GM12873 (cell line): ENCODE measurements at regions not wholly inside any gene's neighbourhood (a gene's known extent, or its start where the extent isn't known, plus 50 kb on each side); places are given as distances from the start of the nearest gene placed in this dataset.

Experiments used
- TF ChIP-seq, protein P1 (sequence below): IDR thresholded peaks from 2 replicates; pipeline ENCODE4 v1.5.1; 2012; ENCODE audit warnings: low read depth, mild to moderate bottlenecking, moderate library complexity, low read length, control low read depth; ENCODE audit not compliant: insufficient read depth; ENCODE audit errors: missing control alignments

DNA sequence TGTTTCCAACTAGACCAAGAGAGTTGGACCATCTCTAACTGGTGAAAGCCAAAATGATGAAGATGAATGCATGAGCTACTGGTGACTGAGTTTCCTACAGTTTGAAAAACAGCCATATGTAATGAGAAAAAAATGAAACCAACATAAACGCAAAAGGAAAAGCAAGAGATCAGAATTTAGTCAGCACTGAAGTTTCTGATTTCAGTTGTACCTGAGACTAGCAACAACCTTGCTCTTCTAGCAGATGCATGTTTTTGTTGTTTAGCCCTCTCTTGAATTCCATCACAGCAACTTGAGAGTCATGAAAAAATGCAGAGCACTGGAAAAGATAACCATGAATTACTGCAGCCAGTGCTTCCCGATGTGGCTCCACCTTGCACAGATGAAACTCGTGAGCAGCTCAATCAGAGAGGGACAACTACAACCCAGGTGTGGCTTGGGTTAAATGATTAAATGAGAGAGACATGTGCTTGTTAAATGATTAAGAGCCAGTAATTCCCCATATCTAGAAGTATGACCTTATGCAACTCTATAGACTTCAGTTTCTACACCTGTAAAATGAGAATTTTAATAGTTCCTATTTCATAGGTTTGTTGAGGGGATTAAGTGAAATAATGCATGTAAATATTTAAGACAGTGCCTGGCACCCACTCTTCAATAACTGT lies 104.8 kb downstream of the ELOVL4 start:
- TF ChIP-seq, protein P1, sequence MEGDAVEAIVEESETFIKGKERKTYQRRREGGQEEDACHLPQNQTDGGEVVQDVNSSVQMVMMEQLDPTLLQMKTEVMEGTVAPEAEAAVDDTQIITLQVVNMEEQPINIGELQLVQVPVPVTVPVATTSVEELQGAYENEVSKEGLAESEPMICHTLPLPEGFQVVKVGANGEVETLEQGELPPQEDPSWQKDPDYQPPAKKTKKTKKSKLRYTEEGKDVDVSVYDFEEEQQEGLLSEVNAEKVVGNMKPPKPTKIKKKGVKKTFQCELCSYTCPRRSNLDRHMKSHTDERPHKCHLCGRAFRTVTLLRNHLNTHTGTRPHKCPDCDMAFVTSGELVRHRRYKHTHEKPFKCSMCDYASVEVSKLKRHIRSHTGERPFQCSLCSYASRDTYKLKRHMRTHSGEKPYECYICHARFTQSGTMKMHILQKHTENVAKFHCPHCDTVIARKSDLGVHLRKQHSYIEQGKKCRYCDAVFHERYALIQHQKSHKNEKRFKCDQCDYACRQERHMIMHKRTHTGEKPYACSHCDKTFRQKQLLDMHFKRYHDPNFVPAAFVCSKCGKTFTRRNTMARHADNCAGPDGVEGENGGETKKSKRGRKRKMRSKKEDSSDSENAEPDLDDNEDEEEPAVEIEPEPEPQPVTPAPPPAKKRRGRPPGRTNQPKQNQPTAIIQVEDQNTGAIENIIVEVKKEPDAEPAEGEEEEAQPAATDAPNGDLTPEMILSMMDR, result no peak

DNA sequence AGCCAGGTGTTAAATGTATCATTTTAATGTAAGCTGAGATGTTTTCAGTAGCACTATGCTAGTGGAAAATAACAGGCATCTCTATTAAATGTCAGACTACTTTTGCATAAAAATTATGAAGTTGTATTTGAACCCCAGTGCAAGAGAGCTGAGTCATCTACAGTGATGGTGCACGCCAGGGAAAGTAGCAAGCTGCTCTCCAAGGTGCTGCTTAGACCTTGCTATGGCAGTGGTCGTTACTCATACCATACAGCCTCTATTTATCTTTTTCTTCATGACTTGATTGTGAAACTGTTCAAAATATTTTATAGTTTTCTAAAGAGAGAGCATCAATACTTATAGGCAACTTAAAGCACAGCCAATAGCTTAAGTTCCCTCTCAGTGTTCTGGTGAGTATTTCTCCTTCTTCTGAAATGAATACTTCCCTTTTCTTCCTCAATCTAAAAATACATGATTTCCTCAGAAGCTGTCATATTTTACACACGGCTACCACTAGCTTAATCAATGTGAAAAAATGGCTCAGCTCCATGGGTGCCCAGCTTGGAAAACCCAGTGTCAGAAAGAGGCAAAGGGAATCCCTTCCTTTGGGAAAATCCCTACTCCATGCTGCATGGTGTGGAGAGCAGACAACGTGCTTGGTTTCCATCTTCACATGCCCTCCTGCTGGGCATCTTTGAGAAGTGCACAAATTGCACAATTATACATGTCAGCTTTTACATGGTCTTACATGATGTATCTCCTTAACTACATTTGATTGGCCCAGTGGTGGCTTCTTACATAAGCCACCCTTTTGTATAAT lies 105.6 kb downstream of the ELOVL4 start:
- TF ChIP-seq, protein P1, result peak; percentile 30

GRCh38 chr6:79838851-79839250 lies 108.5 kb downstream of the ELOVL4 start:
- TF ChIP-seq, protein P1, result no peak

DNA sequence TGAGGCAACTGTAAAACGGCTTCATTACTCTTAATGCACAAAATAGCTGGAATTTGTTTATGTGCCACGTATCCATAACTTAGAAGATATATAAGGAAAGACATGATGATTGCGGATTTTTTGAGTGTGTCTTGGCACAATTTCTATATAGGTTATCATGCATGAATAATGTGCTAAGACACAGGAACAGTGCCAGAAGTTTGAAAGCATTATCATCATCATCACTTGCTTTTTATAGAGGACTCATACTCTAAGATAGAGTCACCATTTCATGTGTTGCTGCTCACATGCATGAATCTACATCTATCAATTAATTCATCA lies 113.4 kb downstream of the ELOVL4 start:
- TF ChIP-seq, protein P1, result no peak

- TF ChIP-seq, protein P1, result no peak
Observed at GRCh38 chr6:79833264-79833963, 113.9 kb downstream of the ELOVL4 start.

- TF ChIP-seq, protein P1, result no peak
Observed at GRCh38 chr6:79832723-79833122, 114.6 kb downstream of the ELOVL4 start.

DNA sequence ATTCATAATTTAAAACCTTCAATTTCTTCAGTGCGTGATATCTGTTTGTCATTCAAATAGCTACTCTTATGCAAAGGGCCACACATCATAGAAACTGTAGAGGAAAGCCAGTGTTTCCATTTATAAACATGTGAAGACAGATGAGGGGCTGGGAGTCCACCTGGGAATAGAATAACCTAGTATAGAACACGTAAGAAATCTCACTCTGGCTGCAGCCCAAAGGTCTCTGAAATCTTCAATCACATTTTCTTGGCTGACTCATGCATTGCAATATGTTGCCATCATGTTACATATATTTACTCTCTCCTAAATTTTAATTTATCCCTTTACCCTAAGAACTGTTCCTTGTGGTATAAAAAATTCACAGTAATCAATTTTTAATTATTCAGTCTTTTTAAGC lies 123.2 kb downstream of the ELOVL4 start:
- TF ChIP-seq, protein P1, result no peak
